ENCODE measurements at regions not wholly inside any gene's neighbourhood (a gene's known extent, or its start where the extent isn't known, plus 50 kb on each side); places are given as distances from the start of the nearest gene placed in this dataset.
A peak's percentile ranks its signal among the peaks of the same experiment; 100 is the strongest.

DNA sequence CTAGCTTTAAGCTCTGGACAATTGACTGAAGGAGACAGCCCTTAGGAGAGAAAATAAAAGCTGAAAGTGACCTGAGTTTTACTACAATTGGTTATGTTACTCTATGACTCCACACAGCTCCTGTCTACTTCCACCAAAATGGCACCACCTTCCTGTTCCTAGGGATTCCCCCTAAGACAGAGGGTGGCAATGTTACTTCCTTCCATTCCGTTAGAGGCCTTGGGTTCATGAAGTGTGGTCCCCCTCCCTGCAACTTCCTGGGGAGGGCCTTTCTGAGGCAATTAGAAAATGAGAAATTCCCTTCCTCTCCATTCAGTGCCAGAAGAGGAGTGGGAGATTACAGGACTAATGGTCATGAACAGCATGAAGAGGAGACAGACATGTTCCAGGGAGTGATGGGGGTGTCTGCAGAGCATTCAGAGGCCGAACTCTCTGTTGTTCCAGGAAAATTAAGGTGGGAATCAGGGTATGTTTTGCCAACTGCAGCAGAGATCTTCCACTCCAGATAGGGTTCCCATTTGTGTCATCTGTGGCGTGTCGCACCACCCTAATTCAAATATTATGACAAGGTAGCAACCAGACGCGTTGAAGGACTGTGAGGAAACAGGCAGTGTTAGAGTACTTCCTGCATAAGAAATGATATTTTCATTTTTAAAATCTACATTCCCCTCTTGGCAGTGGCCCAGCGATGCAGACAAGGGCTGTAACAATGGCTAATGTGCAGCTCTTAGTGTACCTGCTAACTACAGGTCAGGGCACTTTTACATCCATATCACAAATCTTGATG is 53.1 kb upstream of the TRIM67 start:
- DNase-seq (ENCODE audit: low read depth in 2 of 2) = no peak

DNA sequence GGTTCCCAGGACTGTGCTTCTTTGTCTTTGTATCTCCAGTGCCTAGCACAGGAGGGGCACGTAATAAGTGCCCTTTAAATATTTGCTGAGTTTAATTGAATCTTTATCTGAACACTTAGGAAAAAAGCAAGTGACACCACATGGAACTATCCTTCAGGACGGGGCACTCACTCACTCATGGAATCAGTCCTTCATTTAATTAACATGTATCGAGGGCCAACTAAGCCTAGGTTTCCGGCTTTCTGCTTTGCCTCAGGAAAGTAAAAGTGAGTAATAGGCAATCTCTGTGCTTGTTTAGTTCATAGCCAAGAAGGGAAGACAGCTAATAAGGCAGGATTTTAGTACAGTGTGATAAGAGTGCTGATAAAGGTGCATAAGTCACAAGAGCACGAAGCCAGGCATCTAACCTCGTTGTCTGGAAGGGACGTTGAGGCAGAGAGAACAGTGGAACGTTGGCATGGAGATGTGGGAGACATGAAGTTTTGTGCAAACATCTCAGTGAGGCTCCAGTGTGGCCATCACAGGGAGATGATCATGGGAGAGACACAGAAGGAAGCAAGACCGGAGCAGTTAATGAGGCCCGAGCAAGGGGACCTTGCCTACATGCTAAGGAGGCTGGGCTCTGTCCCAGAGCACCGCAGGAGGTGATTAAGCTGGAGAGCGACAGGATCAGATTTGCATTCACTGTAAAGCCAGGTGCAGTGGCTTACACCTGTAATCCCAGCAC is 54.1 kb upstream of the TRIM67 start:
- no peak for DNase-seq (ENCODE audit: low read depth in 2 of 2)

DNA sequence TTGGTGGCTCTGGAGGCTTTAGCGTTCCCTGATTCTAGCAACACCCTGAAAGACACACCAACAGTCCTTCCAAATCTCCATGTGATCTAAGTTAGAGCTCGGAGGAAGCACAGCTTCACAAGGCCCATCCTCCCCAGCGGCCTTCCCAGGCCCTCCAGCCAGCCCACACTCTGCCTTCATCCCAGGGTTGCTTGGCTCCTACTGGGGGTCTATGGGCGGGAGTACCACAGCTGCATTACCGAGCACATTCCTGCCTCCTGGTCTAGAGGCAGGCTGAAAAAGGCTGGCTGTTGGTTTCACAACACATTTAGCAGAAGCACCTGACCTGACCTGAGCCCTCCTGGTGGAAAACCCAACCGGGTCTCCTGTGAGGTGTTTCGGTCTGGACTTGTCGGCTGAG is 54.7 kb upstream of the TRIM67 start:
- no peak for DNase-seq (ENCODE audit: low read depth in 2 of 2)

DNA sequence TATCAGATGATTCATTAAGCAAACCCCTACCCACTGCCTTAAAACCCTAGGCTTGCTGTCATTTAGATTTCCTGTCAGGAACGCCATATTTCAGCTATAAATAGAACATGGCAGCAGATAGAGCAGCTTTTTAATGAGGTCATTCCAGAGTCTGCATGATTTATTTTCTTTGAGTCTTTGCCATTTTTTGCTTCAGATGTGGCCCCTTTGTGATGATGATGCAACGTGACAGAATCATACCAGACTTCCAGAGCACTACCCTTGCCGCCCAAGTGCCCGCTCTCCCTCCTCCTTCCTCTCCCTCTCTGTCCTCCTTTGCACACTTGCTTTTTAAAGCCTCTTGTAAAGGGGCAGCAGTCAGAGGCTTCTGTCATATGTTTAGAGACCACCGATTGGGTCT is 55.5 kb upstream of the TRIM67 start:
- no peak for DNase-seq (ENCODE audit: low read depth in 2 of 2)

DNA sequence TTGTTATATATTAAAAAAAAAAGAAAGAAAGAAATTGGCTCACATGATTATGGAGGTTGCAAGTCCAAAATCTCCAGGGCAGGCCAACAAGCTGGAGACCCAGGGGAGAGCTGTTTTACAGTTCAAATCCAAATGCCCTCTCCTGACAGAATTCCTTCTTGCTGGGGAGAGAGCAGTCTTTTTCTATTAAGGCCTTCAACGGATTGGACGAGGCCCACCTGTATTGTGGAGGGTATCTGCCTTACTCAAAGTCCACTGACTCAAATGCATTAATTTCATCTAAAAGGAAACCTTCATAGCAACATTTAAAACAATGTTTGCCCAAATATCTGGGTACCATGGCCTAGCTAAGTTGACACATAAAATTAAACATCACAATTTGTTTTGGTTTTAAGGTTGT is 56.9 kb upstream of the TRIM67 start:
- no peak for DNase-seq (ENCODE audit: low read depth in 2 of 2)

DNA sequence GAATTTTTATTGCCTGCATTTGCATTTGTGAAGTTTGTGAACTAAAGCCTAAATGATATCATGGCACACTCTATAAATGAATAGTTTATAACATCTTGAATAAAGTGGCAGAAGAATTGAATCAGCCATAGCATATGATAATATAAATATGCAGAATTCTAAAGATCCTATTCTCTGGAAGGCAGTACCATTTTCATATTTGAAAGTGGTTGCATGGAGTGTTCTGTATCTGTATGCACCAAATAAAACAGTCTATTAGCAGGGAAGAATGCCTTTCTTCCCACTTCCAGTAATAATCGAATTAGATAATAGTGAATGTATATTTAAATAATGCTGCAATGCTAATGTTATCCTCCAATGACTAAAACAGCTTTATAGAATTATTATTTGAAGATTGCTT is 57.9 kb upstream of the TRIM67 start:
- DNase-seq (ENCODE audit: low read depth in 2 of 2) = no peak

DNA sequence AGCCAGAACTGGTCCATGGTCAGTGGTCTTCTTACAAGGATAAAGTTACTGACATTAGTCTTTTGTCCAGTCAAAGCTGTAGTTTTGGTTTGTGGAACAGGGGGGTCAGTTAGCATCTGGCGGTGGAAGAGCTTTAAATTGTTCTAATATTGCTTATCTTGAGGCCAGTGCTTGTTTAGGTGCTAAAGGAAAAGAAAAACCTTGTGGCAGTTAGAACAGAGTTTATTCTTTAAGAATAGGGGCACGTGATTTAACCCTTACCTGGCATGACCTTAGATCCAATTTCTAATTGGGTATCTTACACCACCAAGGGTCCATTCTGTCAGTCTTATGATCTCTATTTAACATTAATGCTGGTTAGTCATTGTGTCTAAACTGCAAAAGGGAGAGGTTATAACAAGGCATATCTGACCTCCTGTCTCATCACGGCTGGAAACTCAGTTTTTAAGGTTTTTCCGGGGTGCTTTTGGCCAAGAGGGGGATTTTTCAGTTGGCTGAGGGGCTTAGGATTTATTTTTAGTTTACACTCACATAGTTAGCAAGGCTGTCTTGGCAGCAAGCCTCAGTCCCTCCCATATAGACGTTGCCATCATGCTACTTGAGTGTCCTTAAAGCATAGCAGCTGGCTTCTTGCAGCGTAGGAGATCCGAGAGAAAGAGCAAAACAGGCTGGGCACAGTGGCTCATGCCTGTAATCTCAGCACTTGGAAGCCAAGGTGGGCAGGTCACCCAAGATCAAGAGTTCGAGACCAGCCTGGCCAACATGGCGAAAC is 60.1 kb upstream of the FAM89A start:
- DNase-seq (ENCODE audit: low read depth in 2 of 2) = no peak

DNA sequence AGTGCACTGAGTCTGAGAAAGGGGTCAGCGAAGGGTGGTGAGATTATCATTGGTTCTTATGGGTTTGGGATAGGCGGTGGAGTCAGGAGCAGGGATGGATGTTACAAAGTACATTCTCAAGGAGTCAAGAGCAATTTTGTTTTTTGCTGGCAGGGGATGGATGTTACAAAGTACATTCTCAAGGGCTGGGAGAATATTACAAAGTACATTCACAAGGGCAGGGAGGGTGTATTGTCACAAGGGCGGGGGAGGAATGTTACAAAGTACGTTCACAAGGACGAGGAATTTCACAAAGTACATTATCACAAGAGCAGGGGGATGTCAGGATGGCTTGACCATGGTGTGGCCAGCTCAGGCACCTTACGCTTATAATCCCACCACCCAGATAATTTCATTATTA is 59.3 kb upstream of the FAM89A start:
- no peak for DNase-seq (ENCODE audit: low read depth in 2 of 2)

DNA sequence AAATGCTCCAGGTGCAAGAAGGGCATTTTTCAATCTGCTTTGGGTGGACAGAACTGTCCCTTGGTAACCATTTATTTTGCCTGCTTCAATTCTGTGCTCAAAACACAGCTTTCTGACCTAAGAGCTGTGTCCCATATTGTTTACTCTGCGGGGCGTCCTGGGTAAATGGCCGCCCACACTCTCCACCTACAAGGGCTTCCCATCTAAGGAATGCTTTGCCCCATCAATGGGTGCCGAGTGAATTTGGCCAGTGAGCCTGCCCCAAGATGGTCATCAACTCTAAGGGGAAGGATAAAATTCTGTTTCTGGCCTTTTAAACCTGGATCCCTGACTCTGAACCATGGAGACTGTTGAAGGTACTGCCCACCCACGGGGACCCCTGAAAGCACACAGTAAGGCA is 55.5 kb upstream of the FAM89A start:
- DNase-seq (ENCODE audit: low read depth in 2 of 2) = no peak

DNA sequence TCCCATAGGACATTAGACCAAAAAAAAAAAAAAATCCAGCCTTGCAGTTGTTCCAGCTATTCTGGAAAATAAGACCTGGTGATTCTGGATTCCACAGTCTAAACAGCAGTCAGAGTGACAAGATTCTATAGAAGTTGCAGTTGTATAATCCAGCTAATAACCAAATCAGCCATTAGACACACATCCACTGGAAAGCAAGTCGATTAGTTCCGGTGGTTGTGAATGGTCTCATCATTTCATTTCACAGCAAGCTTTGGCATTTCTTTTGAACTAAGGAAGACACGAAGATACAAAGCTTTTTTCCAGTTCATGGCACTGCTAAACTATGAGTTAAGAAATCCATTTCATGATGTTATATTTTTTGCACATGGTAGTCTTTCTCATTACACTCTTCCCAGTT is 54.4 kb upstream of the FAM89A start:
- no peak for DNase-seq (ENCODE audit: low read depth in 2 of 2)

DNA sequence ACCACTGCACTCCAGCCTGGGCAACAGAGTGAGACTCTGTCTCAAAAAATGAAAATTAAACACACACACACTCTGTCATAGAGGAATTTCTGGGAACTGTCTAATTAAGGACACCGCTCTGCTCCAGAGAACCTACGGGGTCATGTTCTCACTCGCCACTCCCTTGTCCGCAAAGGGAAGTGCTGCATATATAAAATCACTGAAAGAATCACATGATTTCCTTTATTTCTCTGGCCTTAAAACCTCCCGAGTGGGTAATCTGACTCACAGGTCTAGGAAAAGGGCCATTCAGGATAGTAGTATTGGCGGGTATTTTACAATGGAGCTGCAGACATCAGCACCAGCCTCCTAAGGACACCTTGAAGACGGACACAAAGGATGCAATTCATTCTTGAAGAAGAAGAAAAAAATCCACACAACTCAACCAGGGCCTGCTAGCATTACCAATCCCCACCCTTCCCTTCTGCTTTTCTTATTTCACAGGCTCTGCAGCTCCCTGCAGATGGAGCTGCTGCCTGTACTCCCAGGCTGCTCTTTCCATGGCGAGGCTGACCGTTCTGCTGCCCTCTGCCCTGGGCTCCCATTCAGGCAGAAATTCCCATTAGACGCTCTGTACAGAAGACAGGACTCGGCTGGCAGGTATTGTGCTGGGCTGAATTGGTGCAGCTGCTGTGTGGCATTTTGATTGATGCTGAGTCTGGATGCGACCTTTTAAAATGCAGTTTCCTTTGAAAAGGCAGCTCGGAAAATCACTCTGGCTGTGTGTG is 53.3 kb upstream of the FAM89A start:
- no peak for DNase-seq (ENCODE audit: low read depth in 2 of 2)

DNA sequence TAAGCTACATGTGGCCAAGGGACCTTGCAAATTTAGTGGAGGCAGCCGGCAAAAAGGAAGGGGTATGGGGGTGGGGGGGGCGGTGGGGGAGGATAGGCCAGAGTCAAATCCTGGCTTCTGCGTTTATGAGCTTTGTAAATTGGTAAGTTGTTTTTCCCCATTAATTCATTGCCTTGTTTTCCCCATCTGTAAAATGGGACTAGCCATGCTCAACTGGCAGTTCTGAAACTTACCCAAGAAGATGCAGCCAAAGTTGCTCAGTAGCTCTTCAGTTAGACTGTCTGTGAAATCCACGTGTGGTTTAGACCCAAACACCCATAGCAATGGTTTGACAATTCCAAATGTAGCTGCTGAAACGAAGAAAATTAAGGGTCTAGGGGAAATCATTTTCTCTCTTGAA is 52.3 kb upstream of the FAM89A start:
- DNase-seq (ENCODE audit: low read depth in 2 of 2) = no peak

DNA sequence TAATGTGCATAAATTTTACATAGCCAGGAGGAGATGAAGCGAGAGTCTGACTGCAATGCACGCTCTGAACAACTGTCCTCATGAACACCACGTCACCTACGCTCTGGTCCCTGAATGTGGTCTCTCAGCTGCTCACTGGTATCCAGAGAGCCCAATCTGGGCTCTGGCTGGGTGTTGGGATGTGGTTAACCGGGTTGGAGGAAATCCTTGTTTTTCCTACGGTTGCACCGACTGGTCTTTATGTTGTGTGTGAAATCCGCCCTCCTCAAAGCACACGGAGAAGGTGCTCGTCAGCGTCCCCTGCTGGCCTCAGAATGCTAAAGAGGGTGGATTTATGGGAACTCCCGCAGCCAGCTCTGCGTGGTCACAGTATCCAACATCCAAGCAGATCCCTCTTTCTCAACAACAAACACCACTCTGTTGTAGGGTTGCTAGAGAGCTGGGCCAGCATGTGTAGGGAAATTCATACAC is 51.8 kb upstream of the FAM89A start:
- peak in 1 of 2 donors; percentile 13 for DNase-seq (ENCODE audit: low read depth in 2 of 2)

DNA sequence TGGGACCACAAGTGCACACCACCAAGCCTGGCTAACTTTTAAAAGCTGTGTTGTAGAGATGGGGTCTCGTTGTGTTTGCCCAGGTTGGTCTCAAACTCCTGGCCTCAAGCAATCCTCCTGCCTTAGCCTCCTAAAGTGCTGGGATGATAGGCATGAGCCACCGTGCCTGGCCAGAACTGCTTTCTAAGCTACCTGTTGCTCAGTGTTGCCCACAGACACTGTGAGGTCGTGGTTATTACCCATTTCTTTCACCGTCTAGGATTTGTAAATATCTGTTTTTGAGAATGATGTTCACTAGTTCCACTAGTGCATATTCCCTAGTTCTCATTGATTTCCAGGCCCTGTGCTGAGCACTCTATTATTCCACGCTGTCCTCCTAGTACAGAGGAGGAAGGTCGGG is 51.4 kb upstream of the FAM89A start:
- no peak for DNase-seq (ENCODE audit: low read depth in 2 of 2)
